HepG2 (cell line): ENCODE measurements at regions not wholly inside any gene's neighbourhood (a gene's known extent, or its start where the extent isn't known, plus 50 kb on each side); places are given as distances from the start of the nearest gene placed in this dataset.
A peak's percentile ranks its signal among the peaks of the same experiment; 100 is the strongest.

ENCODE experiments used
- ADNP ChIP-seq: sonication (generic); formaldehyde crosslinking; IDR thresholded peaks from 2 replicates; pipeline ENCODE4 v1.4.0; 2020; ENCODE audit warnings: missing genetic modification reagents
- AKAP8 ChIP-seq: sonication (generic); formaldehyde crosslinking; IDR thresholded peaks from 2 replicates; pipeline ENCODE4 v1.5.1; 2020; ENCODE audit warnings: mild to moderate bottlenecking, missing genetic modification reagents
- ATF6 ChIP-seq: sonication (generic); formaldehyde crosslinking; conservative IDR thresholded peaks from 2 replicates; pipeline ENCODE4 v1.4.0; 2020; ENCODE audit warnings: missing genetic modification reagents
- CBX1 ChIP-seq: IDR thresholded peaks from one replicate; pipeline ENCODE4 v1.6.1; 2016; ENCODE audit warnings: antibody characterized with exemption, low read depth
- CHD4 ChIP-seq: fragments of 200-600 bp; sonication (generic); IDR thresholded peaks from 2 replicates; pipeline ENCODE4 v1.7.0; 2017; ENCODE audit warnings: mild to moderate bottlenecking, low read length, borderline replicate concordance
- DR1 ChIP-seq: sonication (generic); formaldehyde crosslinking; IDR thresholded peaks from 2 replicates; pipeline ENCODE4 v1.8.0; 2021; ENCODE audit warnings: mild to moderate bottlenecking, missing genetic modification reagents, inconsistent platforms
- KDM1A ChIP-seq: IDR thresholded peaks from 2 replicates; pipeline ENCODE4 v1.6.1; 2016; ENCODE audit warnings: missing compliant biosample characterization
- KDM2A ChIP-seq: sonication (generic); formaldehyde crosslinking; IDR thresholded peaks from 2 replicates; pipeline ENCODE4 v1.4.0; 2020; ENCODE audit warnings: low read depth, missing genetic modification reagents, borderline replicate concordance
- PRDM10 ChIP-seq: sonication (generic); formaldehyde crosslinking; IDR thresholded peaks from 2 replicates; pipeline ENCODE4 v1.4.0; 2020; ENCODE audit warnings: low read depth, missing genetic modification reagents
- PREB ChIP-seq: sonication (generic); formaldehyde crosslinking; IDR thresholded peaks from 2 replicates; pipeline ENCODE4 v1.4.0; 2020; ENCODE audit warnings: missing genetic modification reagents
- RCOR2 ChIP-seq: IDR thresholded peaks from 2 replicates; pipeline ENCODE4 v1.6.1; 2016; ENCODE audit warnings: missing biosample characterization, missing genetic modification reagents
- ZBTB7B ChIP-seq: sonication (generic); formaldehyde crosslinking; IDR thresholded peaks from 2 replicates; pipeline ENCODE4 v1.4.0; 2020; ENCODE audit warnings: missing genetic modification reagents
- ZFP36 ChIP-seq: fragments of 150-350 bp; IDR thresholded peaks from 2 replicates; pipeline ENCODE4 v1.6.1; 2018; ENCODE audit warnings: borderline replicate concordance, low read length, low read depth; ENCODE audit not compliant: partially characterized antibody
- ZFP90 ChIP-seq: sonication (generic); formaldehyde crosslinking; IDR thresholded peaks from 2 replicates; pipeline ENCODE4 v1.8.0; 2022; ENCODE audit warnings: missing genetic modification reagents, mild to moderate bottlenecking, inconsistent platforms, borderline replicate concordance
- ZHX2 ChIP-seq, 2 experiments: sonication (generic) in 1 of 2; formaldehyde crosslinking in 1 of 2; IDR thresholded peaks; 2 replicates each; pipeline versions ENCODE4 v1.6.1 to v1.9.0; 2014 to 2022; ENCODE audit warnings: antibody characterized with exemption in 1 of 2, borderline replicate concordance in 1 of 2, inconsistent platforms in 1 of 2, low read depth in 1 of 2, missing genetic modification reagents in 1 of 2
- ZNF124 ChIP-seq: sonication (generic); formaldehyde crosslinking; IDR thresholded peaks from 2 replicates; pipeline ENCODE4 v1.4.0; 2020; ENCODE audit warnings: missing genetic modification reagents
- ZSCAN21 ChIP-seq: sonication (generic); formaldehyde crosslinking; IDR thresholded peaks from 2 replicates; pipeline ENCODE4 v1.8.0; 2022; ENCODE audit warnings: mild to moderate bottlenecking, missing genetic modification reagents, moderate library complexity, borderline replicate concordance

GRCh38 chr17:72519598-72519936 lies 398.7 kb downstream of the SOX9 start (continued):
- TF ChIP-seq PRDM10, result 0 out of 2 replicates have a peak, but pooled peaks have one; percentile 2
- TF ChIP-seq ZSCAN21, result 0 out of 2 replicates have a peak, but pooled peaks have one; percentile 24
- peak; percentile 52 for TF ChIP-seq CBX1
- TF ChIP-seq KDM1A (CRISPR knock-in tag), result peak; percentile 66
- 0 out of 2 replicates have a peak, but pooled peaks have one; percentile 25 for TF ChIP-seq ZHX2 (IDR thresholded peaks at IDR 0.05; ENCODE audit: low read depth)
- TF ChIP-seq ZHX2 (CRISPR knock-in tag; IDR thresholded peaks at IDR 0.05; ENCODE audit: borderline replicate concordance), result no peak
- TF ChIP-seq AKAP8 (CRISPR knock-in tag), result no peak
- no peak for TF ChIP-seq ZFP90
- TF ChIP-seq ATF6 (CRISPR knock-in tag), result no peak
- 0 out of 2 replicates have a peak, but pooled peaks have one; percentile 3 for TF ChIP-seq ZNF124 (CRISPR knock-in tag)
- TF ChIP-seq DR1 (CRISPR knock-in tag), result 0 out of 2 replicates have a peak, but pooled peaks have one; percentile 25
- peak; percentile 49; the same call in 1 of the 2 replicates for TF ChIP-seq RCOR2 (CRISPR knock-in tag)
- TF ChIP-seq ADNP (CRISPR knock-in tag), result peak; percentile 61; the same call in 1 of the 2 replicates
- peak; percentile 94; the same call in 1 of the 2 replicates for TF ChIP-seq CHD4
- no peak for TF ChIP-seq KDM2A
- no peak for TF ChIP-seq ZFP36
- TF ChIP-seq ZBTB7B, result no peak
- TF ChIP-seq PREB, result peak; percentile 71; the same call in 1 of the 2 replicates
